Left cardiac atrium (tissue), 4 donors: ENCODE measurements at regions not wholly inside any gene's neighbourhood (a gene's known extent, or its start where the extent isn't known, plus 50 kb on each side); places are given as distances from the start of the nearest gene placed in this dataset.
"Not testable (repeated sequence)": the region's sequence is repeated elsewhere in the genome, so short reads cannot be mapped to it uniquely, and the experiment has no call there.

Experiments
- ATAC-seq, 2 donors: fragments of 200-7000 bp; cut with Tn5 transposase; one replicate each; pipeline ENCODE4 v1.9.1; 2020; ENCODE audit warnings: mild to moderate bottlenecking in 2 of 2, moderate library complexity in 2 of 2
- DNase-seq: peaks from one replicate; pipeline ENCODE4 v3.0.0-alpha.2; 2020
- intact Hi-C, 2 donors: fragments of 100-400 bp; cut with DNase I; formaldehyde crosslinking; loops; one replicate each; pipeline versions ENCODE4 v1.14.1 to v1.15.1; 2022 to 2023
- donor health status: DM: no; HTN: yes; CAD: no.
- donor health status: DM: no; HTN: yes; CAD: no; lungs with severe emphysema.
- donor health status: DM: yes; HTN: yes; CAD: no.
- donor health status: Dilated cardiomyopathy.

- ATAC-seq, DNase-seq, intact Hi-C loops: not testable (repeated sequence)
These were observed 187.1 kb downstream of the ACTR3B start for GRCh38 chr7:152946616-152947015.

- ATAC-seq (no peak), DNase-seq (no peak)
- intact Hi-C loops: no loop called here
These were observed 188.1 kb downstream of the ACTR3B start for GRCh38 chr7:152947686-152948085.

- ATAC-seq (no peak), DNase-seq (no peak)
- intact Hi-C loops: no loop called here
These were observed 189.7 kb downstream of the ACTR3B start for GRCh38 chr7:152949253-152949652.

- intact Hi-C loops: no loop called here
- DNase-seq (no peak), ATAC-seq (no peak)
These were observed 190.2 kb downstream of the ACTR3B start for GRCh38 chr7:152949790-152950189.

- intact Hi-C loops: no loop called here
- DNase-seq (no peak), ATAC-seq (no peak)
These were observed 196.5 kb downstream of the ACTR3B start for GRCh38 chr7:152956006-152956405.

GRCh38 chr7:152959610-152960009 is 200.1 kb downstream of the ACTR3B start:
- DNase-seq (no peak), ATAC-seq (no peak)
- intact Hi-C loops: no loop called here

- DNase-seq, intact Hi-C loops, ATAC-seq: not testable (repeated sequence)
These were observed 202.2 kb downstream of the ACTR3B start for GRCh38 chr7:152961796-152962195.

- ATAC-seq: no peak
- intact Hi-C loops: no loop called here
- DNase-seq: no peak
These were observed 206.6 kb downstream of the ACTR3B start for GRCh38 chr7:152966189-152966588.

GRCh38 chr7:152967958-152968357 is 208.4 kb downstream of the ACTR3B start:
- DNase-seq (no peak), ATAC-seq (no peak)
- intact Hi-C loops: no loop called here

- DNase-seq (no peak), ATAC-seq (no peak)
- intact Hi-C loops: no loop called here
These were observed 209.0 kb downstream of the ACTR3B start for GRCh38 chr7:152968514-152968913.

- ATAC-seq (no peak), DNase-seq (no peak)
- intact Hi-C loops: no loop called here
These were observed 209.8 kb downstream of the ACTR3B start for GRCh38 chr7:152969335-152969734.

GRCh38 chr7:152969839-152970238 is 210.3 kb downstream of the ACTR3B start:
- intact Hi-C loops: no loop called here
- DNase-seq (no peak), ATAC-seq (no peak)

- no peak for ATAC-seq
- intact Hi-C loops: no loop called here
These were observed 210.9 kb downstream of the ACTR3B start for GRCh38 chr7:152970481-152970880.

GRCh38 chr7:152974577-152974976 is 215.0 kb downstream of the ACTR3B start:
- intact Hi-C loops: no loop called here
- DNase-seq (no peak), ATAC-seq (no peak)

More at GRCh38 chr7:152970481-152970880, 210.9 kb downstream of the ACTR3B start:
- no peak for DNase-seq

GRCh38 chr7:152975076-152975475 is 215.5 kb downstream of the ACTR3B start:
- intact Hi-C loops: no loop called here
- DNase-seq (no peak), ATAC-seq (no peak)

- intact Hi-C loops: no loop called here
- DNase-seq: no peak
- ATAC-seq: no peak
These were observed 219.8 kb downstream of the ACTR3B start for GRCh38 chr7:152979376-152979775.

GRCh38 chr7:152984421-152984820 is 224.9 kb downstream of the ACTR3B start:
- intact Hi-C loops: no loop called here
- ATAC-seq: no peak
- no peak for DNase-seq

GRCh38 chr7:152986376-152986775 is 226.8 kb downstream of the ACTR3B start:
- DNase-seq: no peak
- intact Hi-C loops: no loop called here

GRCh38 chr7:152987656-152988055 is 228.1 kb downstream of the ACTR3B start:
- ATAC-seq (no peak), DNase-seq (no peak)
- intact Hi-C loops: no loop called here

More at GRCh38 chr7:152986376-152986775, 226.8 kb downstream of the ACTR3B start:
- ATAC-seq: no peak

GRCh38 chr7:152989889-152990380 is 230.4 kb downstream of the ACTR3B start:
- intact Hi-C loops: no loop called here
- DNase-seq (peak; percentile 21), ATAC-seq (peak in 1 of 2 donors; percentile 34)

- intact Hi-C loops: no loop called here
- no peak for DNase-seq
- ATAC-seq: no peak
These were observed 238.9 kb downstream of the ACTR3B start for GRCh38 chr7:152998420-152998819.

GRCh38 chr7:153002115-153002514 is 242.6 kb downstream of the ACTR3B start:
- ATAC-seq (no peak), DNase-seq (no peak)
- intact Hi-C loops: no loop called here
